SK-N-SH (cell line): ENCODE measurements at regions not wholly inside any gene's neighbourhood (a gene's known extent, or its start where the extent isn't known, plus 50 kb on each side); places are given as distances from the start of the nearest gene placed in this dataset.

Source experiments
- CTCF ChIA-PET: fragments of 300-600, 350-600 bp; formaldehyde crosslinking; extraction: SDS; loops from one replicate; lab custom pipeline; 2021; lab: Yijun Ruan, JAX
- POLR2A ChIA-PET: fragments of 350-600 bp; sonication (Branson Sonifier 250); formaldehyde crosslinking; extraction: SDS; loops from one replicate; lab custom pipeline; 2020; ENCODE audit warnings: antibody characterized with exemption, inconsistent platforms; lab: Yijun Ruan, JAX
- DNase-seq: peaks from one replicate; pipeline ENCODE4 v3.0.0; 2012
- H2AFZ ChIP-seq: fragments of 200-600 bp; sonication (generic); 2 replicates; pipeline ENCODE4 v1.8.1; 2016; ENCODE audit warnings: antibody characterized with exemption, mild to moderate bottlenecking, low read depth
- H3F3A ChIP-seq: fragments of 200-600 bp; sonication (generic); replicated peaks from 2 replicates; pipeline ENCODE3; 2016; ENCODE audit warnings: antibody characterized with exemption, mild to moderate bottlenecking; ENCODE audit not compliant: insufficient read depth
- H3K27ac ChIP-seq, 2 experiments: fragments of 200-500 bp in 1 of 2; fragments of 200-600 bp in 1 of 2; sonication (Bioruptor generic) in 1 of 2; sonication (generic), shearing (Covaris generic) in 1 of 2; 2 replicates each; pipeline versions ENCODE4 v1.5.1 to v1.6.1; 2014 to 2016; ENCODE audit warnings: low read depth in 2 of 2, inconsistent platforms in 1 of 2, low read length in 1 of 2, mild to moderate bottlenecking in 1 of 2, mixed read lengths in 1 of 2
- H3K27me3 ChIP-seq: fragments of 200-600 bp; sonication (generic), shearing (Covaris generic); 2 replicates; pipeline ENCODE4 v1.6.1; 2016; ENCODE audit warnings: mixed run types; ENCODE audit not compliant: insufficient read depth
- H3K36me3 ChIP-seq, 2 experiments: fragments of 200-500 bp in 1 of 2; fragments of 200-600 bp in 1 of 2; sonication (Bioruptor generic) in 1 of 2; sonication (generic) in 1 of 2; replicated peaks in 1 of 2; 2 replicates each; pipeline versions ENCODE3 to v1.5.1; 2014 to 2016; ENCODE audit warnings: low read length in 1 of 2, mild to moderate bottlenecking in 1 of 2; ENCODE audit not compliant: insufficient read depth in 2 of 2, control insufficient read depth in 1 of 2
- H3K4me1 ChIP-seq, 2 experiments: fragments of 200-500 bp in 1 of 2; fragments of 200-600 bp in 1 of 2; sonication (Bioruptor generic) in 1 of 2; sonication (generic), shearing (Covaris generic) in 1 of 2; 2 replicates each; pipeline versions ENCODE4 v1.5.1 to v1.6.1; 2014 to 2016; ENCODE audit warnings: low read depth in 1 of 2, low read length in 1 of 2, mixed run types in 1 of 2; ENCODE audit not compliant: insufficient read depth in 2 of 2, control insufficient read depth in 1 of 2
- H3K4me2 ChIP-seq: fragments of 200-600 bp; sonication (generic), shearing (Covaris generic); 2 replicates; pipeline ENCODE4 v1.6.1; 2017; ENCODE audit warnings: mixed run types
- H3K4me3 ChIP-seq, 2 experiments: fragments of 200-500 bp in 1 of 2; fragments of 200-600 bp in 1 of 2; sonication (Bioruptor generic) in 1 of 2; sonication (generic), shearing (Covaris generic) in 1 of 2; 2 replicates each; pipeline versions ENCODE4 v1.5.1 to v1.8.1; 2014 to 2016; ENCODE audit warnings: low read depth in 2 of 2, inconsistent platforms in 1 of 2, low read length in 1 of 2, mild to moderate bottlenecking in 1 of 2, mixed read lengths in 1 of 2, moderate library complexity in 1 of 2
- H3K79me2 ChIP-seq: fragments of 200-600 bp; sonication (generic); 2 replicates; pipeline ENCODE4 v1.8.1; 2017; ENCODE audit warnings: mild to moderate bottlenecking; ENCODE audit not compliant: insufficient read depth
- H3K9ac ChIP-seq: fragments of 200-600 bp; sonication (generic); 2 replicates; pipeline ENCODE4 v1.6.1; 2017; ENCODE audit warnings: mixed run types
- H3K9me2 ChIP-seq: fragments of 200-600 bp; sonication (generic); 2 replicates; pipeline ENCODE4 v1.6.1; 2017; ENCODE audit warnings: mixed run types
- H3K9me3 ChIP-seq: fragments of 200-600 bp; sonication (generic); 2 replicates; pipeline ENCODE4 v1.6.1; 2017; ENCODE audit warnings: mixed run types, mild to moderate bottlenecking, moderate library complexity
- H4K20me1 ChIP-seq: fragments of 200-600 bp; sonication (generic); 2 replicates; pipeline ENCODE4 v1.6.1; 2017; ENCODE audit warnings: mild to moderate bottlenecking, mixed run types; ENCODE audit not compliant: insufficient read depth
- CHD2 ChIP-seq: fragments of 150-350 bp; IDR thresholded peaks from 2 replicates; pipeline ENCODE4 v1.6.1; 2018; ENCODE audit warnings: low read length; ENCODE audit not compliant: partially characterized antibody
- EP300 ChIP-seq, 2 experiments: IDR thresholded peaks; 2 replicates each; pipeline versions ENCODE4 v1.4.0 to v1.6.1; 2012; ENCODE audit warnings: borderline replicate concordance in 1 of 2, low read depth in 1 of 2, low read length in 1 of 2
- FOXJ3 ChIP-seq: sonication (generic); formaldehyde crosslinking; IDR thresholded peaks from 2 replicates; pipeline ENCODE4 v1.5.1; 2020; ENCODE audit warnings: mild to moderate bottlenecking, missing genetic modification reagents
- FOXM1 ChIP-seq: IDR thresholded peaks from 2 replicates; pipeline ENCODE4 v1.4.0; 2012; ENCODE audit warnings: low read depth, mild to moderate bottlenecking
- JUND ChIP-seq: IDR thresholded peaks from 2 replicates; pipeline ENCODE4 v1.4.0; 2012
- MEF2A ChIP-seq: IDR thresholded peaks from 2 replicates; pipeline ENCODE4 v1.4.0; 2012; ENCODE audit warnings: low read depth, borderline replicate concordance
- MXI1 ChIP-seq: IDR thresholded peaks from 2 replicates; pipeline ENCODE4 v1.6.1; 2012; ENCODE audit warnings: mild to moderate bottlenecking, low read depth, low read length, improper control_type of control experiment
- RCOR1 ChIP-seq: fragments of 150-350 bp; IDR thresholded peaks from 2 replicates; pipeline ENCODE4 v1.6.1; 2017; ENCODE audit warnings: antibody characterized with exemption, low read length
- RFX5 ChIP-seq: IDR thresholded peaks from 2 replicates; pipeline ENCODE4 v1.6.1; 2012; ENCODE audit warnings: mild to moderate bottlenecking, improper control_type of control experiment, low read length
- RXRA ChIP-seq: IDR thresholded peaks from 2 replicates; pipeline ENCODE4 v1.4.0; 2012; ENCODE audit warnings: low read depth, mild to moderate bottlenecking, borderline replicate concordance
- SIN3A ChIP-seq: IDR thresholded peaks from 2 replicates; pipeline ENCODE4 v1.6.1; 2012; ENCODE audit warnings: low read depth, mild to moderate bottlenecking, low read length, moderate library complexity, borderline replicate concordance
- SMC3 ChIP-seq: IDR thresholded peaks from 2 replicates; pipeline ENCODE4 v1.6.1; 2012; ENCODE audit warnings: low read depth, low read length, improper control_type of control experiment
- TAF1 ChIP-seq: IDR thresholded peaks from 2 replicates; pipeline ENCODE4 v1.6.1; 2012; ENCODE audit warnings: low read depth, mild to moderate bottlenecking, low read length, moderate library complexity, borderline replicate concordance
- TCF12 ChIP-seq: IDR thresholded peaks from 2 replicates; pipeline ENCODE4 v1.4.0; 2012
- TEAD4 ChIP-seq: IDR thresholded peaks from 2 replicates; pipeline ENCODE4 v1.4.0; 2012; ENCODE audit warnings: mild to moderate bottlenecking, borderline replicate concordance; ENCODE audit not compliant: insufficient read depth
- WGBS: methylation state at CpG from one replicate; pipeline ENCODE4 v1.1.6; 2017; ENCODE audit warnings: low lambda C conversion rate; 5-methylcytosine and 5-hydroxymethylcytosine counted together
- TF ChIP-seq, protein P1 (sequence below): fragments of 150-350 bp; IDR thresholded peaks from 2 replicates; pipeline ENCODE4 v1.6.1; 2016; ENCODE audit warnings: mild to moderate bottlenecking, low read depth, low read length
- TF ChIP-seq, protein P2 (sequence below): IDR thresholded peaks from 2 replicates; pipeline ENCODE4 v1.6.1; 2012; ENCODE audit warnings: mild to moderate bottlenecking, low read depth, low read length, moderate library complexity

DNA sequence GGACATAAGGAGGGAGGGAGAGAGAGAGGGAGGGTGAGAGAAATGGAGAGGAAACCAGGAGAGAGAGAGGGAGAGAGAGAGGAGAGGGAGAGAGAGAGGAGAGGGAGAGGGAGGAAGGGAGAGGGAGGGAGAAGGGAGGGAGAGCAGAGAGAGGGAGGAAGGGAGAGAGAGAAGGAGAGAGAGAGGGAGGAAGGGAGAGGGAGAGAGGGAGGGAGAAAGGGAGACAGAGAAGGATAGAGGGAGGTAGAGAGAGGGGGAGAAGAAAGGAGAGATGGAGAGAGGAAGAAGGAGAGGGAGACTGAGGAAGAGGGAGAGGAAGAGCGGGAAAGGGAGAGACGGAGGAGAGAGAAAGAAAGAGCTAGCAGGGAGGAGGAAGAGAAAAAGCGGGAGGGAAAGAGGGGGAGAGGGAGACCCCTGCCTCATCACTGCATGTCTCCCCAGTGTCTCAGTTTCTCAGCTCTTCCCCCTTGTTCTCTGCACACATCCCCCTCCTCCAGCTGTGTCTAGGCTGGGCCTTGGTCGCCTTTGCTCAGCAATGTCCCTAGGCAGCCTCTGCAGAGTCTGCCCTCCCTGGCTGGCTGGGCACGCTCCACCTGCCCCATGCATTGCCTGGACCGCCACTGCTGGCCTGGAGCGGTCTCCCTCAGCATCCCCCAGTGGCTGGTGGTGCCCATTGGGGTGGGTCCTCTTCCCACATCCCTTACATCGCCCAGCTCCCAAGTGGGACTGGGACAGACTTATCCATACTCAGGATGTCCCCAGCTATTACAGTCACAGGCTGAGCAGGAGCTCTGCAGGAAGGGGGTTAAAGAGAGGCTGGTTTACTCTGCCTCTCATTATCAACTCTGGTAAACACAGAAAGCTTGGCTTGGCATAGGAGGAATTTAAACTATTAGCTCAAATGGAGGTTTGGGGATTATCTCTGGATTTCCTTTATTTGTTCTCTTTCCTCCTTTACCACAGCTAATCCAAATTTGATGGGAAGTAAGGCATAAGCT is 85.7 kb upstream of the APCDD1 start (continued):
- TF ChIP-seq, protein P1, sequence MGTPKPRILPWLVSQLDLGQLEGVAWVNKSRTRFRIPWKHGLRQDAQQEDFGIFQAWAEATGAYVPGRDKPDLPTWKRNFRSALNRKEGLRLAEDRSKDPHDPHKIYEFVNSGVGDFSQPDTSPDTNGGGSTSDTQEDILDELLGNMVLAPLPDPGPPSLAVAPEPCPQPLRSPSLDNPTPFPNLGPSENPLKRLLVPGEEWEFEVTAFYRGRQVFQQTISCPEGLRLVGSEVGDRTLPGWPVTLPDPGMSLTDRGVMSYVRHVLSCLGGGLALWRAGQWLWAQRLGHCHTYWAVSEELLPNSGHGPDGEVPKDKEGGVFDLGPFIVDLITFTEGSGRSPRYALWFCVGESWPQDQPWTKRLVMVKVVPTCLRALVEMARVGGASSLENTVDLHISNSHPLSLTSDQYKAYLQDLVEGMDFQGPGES = no peak

DNA sequence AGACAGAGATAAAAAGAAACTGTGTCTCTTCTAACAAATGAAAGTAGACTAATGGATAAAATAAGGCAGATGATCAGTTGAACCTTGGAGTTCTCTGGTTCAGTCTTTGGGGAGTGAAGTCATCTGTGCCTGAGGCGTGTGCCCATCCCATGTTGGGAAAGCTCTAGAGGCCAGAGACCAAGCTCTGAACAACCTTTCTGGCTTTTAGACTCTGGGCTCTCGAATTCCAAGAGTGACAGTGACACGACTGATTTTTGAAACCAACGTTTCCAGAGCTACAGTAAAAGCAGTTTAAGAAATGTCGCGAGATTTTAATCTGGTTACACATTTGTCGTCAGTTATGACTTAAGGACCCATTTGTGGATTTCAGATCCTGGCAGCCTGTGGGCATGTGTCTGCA is 83.7 kb upstream of the APCDD1 start:
- Histone ChIP-seq H3K36me3 (no peaks in the 10 kb centered on the region), H3K4me3 (no peak overlapping the region), H3K27ac (no peak overlapping the region), H3K79me2 (no peaks in the 10 kb centered on the region), H3K4me2 (no peak overlapping the region), H4K20me1 (no peaks in the 10 kb centered on the region), H3K9me3 (no peaks in the 10 kb centered on the region), H3K27me3 (no peaks in the 10 kb centered on the region; the same call in 1 of the 2 replicates), H3K4me1 (peaks cover 0 to 14% of the 10 kb centered on the region in 2 experiments; a peak in 1 of 4 replicates), H3F3A (no peaks in the 10 kb centered on the region), H3K9me2 (no peaks in the 10 kb centered on the region), H2AFZ (no peak overlapping the region), H3K9ac (no peak overlapping the region)
- DNase-seq = peak; percentile 27
- CTCF ChIA-PET = no interaction called here
- TF ChIP-seq JUND (no peak), MXI1 (no peak), SMC3 (no peak), MEF2A (no peak)
- POLR2A ChIA-PET = no interaction called here
- WGBS = 27% methylated on average over 7 of the region's 7 CpGs

DNA sequence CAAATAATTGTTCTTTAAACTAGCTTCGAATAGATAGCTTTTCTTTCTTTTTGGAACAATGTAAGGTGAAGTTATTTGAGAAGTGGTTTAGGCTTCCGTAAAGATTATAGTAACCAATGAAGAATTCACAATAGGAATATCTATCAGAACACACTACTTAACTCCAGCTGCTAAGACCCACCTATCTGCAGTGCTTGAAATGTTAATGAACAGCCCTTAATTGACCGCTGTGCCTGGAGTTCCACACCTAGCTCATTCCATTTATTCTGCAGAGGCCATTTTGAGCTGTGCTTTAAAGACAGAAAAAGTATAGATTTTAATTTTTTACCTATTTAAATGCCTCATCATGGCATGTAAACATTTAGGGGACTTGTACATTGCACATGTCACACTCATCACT is 83.3 kb upstream of the APCDD1 start:
- DNase-seq = no peak
- no peaks in the 10 kb centered on the region for H3K79me2 ChIP-seq
- ChIA-PET POLR2A (no interaction called here), CTCF (no interaction called here)
- no peaks in the 10 kb centered on the region for H3K36me3 ChIP-seq
- no peaks in the 10 kb centered on the region for H3K9me3 ChIP-seq
- no peaks in the 10 kb centered on the region for H3K9me2 ChIP-seq
- H2AFZ ChIP-seq = no peak overlapping the region
- 54% methylated on average over 3 of the region's 3 CpGs for WGBS
- no peaks in the 10 kb centered on the region; the same call in 1 of the 2 replicates for H3K27me3 ChIP-seq
- H3K27ac ChIP-seq = no peak overlapping the region
- H3K4me3 ChIP-seq = no peak overlapping the region
- peaks cover 0 to 14% of the 10 kb centered on the region in 2 experiments; a peak in 1 of 4 replicates for H3K4me1 ChIP-seq
- no peak overlapping the region for H3K4me2 ChIP-seq
- no peaks in the 10 kb centered on the region for H3F3A ChIP-seq
- H3K9ac ChIP-seq = no peak overlapping the region
- H4K20me1 ChIP-seq = no peaks in the 10 kb centered on the region
- TF ChIP-seq FOXJ3 (CRISPR knock-in tag) (no peak), EP300 (IDR thresholded peaks at IDR 0.05; ENCODE audit: borderline replicate concordance in 1 of 2, low read depth in 1 of 2, low read length in 1 of 2) (no peak), CHD2 (no peak), TAF1 (no peak), TEAD4 (no peak), RFX5 (no peak), MEF2A (no peak), RXRA (no peak), RCOR1 (no peak), TCF12 (no peak), SIN3A (no peak), FOXM1 (no peak)
- TF ChIP-seq, protein P1 = no peak
- TF ChIP-seq, protein P2, sequence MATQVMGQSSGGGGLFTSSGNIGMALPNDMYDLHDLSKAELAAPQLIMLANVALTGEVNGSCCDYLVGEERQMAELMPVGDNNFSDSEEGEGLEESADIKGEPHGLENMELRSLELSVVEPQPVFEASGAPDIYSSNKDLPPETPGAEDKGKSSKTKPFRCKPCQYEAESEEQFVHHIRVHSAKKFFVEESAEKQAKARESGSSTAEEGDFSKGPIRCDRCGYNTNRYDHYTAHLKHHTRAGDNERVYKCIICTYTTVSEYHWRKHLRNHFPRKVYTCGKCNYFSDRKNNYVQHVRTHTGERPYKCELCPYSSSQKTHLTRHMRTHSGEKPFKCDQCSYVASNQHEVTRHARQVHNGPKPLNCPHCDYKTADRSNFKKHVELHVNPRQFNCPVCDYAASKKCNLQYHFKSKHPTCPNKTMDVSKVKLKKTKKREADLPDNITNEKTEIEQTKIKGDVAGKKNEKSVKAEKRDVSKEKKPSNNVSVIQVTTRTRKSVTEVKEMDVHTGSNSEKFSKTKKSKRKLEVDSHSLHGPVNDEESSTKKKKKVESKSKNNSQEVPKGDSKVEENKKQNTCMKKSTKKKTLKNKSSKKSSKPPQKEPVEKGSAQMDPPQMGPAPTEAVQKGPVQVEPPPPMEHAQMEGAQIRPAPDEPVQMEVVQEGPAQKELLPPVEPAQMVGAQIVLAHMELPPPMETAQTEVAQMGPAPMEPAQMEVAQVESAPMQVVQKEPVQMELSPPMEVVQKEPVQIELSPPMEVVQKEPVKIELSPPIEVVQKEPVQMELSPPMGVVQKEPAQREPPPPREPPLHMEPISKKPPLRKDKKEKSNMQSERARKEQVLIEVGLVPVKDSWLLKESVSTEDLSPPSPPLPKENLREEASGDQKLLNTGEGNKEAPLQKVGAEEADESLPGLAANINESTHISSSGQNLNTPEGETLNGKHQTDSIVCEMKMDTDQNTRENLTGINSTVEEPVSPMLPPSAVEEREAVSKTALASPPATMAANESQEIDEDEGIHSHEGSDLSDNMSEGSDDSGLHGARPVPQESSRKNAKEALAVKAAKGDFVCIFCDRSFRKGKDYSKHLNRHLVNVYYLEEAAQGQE = no peak
